Mucosa of rectum (tissue), 2 donors: ENCODE measurements at regions not wholly inside any gene's neighbourhood (a gene's known extent, or its start where the extent isn't known, plus 50 kb on each side); places are given as distances from the start of the nearest gene placed in this dataset.

ENCODE experiments used
- H3K27ac ChIP-seq, 2 donors: one replicate each; pipeline ENCODE4 v1.7.0; 2013; ENCODE audit warnings: inconsistent platforms in 2 of 2, low read depth in 2 of 2, low read length in 2 of 2
- H3K27me3 ChIP-seq, 2 donors: one replicate each; pipeline ENCODE4 v1.7.0; 2013; ENCODE audit warnings: low read length in 2 of 2; ENCODE audit not compliant: control insufficient read depth in 2 of 2, insufficient read depth in 2 of 2
- H3K36me3 ChIP-seq, 2 donors: one replicate each; pipeline ENCODE4 v1.7.0; 2013; ENCODE audit warnings: low read length in 2 of 2; ENCODE audit not compliant: control insufficient read depth in 2 of 2, insufficient read depth in 2 of 2
- H3K4me1 ChIP-seq, 2 donors: one replicate each; pipeline ENCODE4 v1.7.0; 2013; ENCODE audit warnings: low read length in 2 of 2, mild to moderate bottlenecking in 1 of 2; ENCODE audit not compliant: control insufficient read depth in 2 of 2, insufficient read depth in 2 of 2
- H3K4me3 ChIP-seq, 2 donors: one replicate each; pipeline ENCODE4 v1.7.0; 2013; ENCODE audit warnings: low read length in 2 of 2
- H3K9ac ChIP-seq, 2 donors: one replicate each; pipeline ENCODE4 v1.7.0; 2013; ENCODE audit warnings: low read length in 2 of 2, low read depth in 1 of 2, mild to moderate bottlenecking in 1 of 2
- H3K9me3 ChIP-seq, 2 donors: one replicate each; pipeline ENCODE4 v1.7.0; 2013; ENCODE audit warnings: low read length in 2 of 2; ENCODE audit not compliant: control insufficient read depth in 2 of 2
- donor health status: healthy.
- donor health status: Normal muscosa, but diverticular disease.

- no peaks in the 10 kb centered on the region for H3K9me3 ChIP-seq
Measured at GRCh38 chr21:15149600-15150224, 84.9 kb upstream of the NRIP1 start.

DNA sequence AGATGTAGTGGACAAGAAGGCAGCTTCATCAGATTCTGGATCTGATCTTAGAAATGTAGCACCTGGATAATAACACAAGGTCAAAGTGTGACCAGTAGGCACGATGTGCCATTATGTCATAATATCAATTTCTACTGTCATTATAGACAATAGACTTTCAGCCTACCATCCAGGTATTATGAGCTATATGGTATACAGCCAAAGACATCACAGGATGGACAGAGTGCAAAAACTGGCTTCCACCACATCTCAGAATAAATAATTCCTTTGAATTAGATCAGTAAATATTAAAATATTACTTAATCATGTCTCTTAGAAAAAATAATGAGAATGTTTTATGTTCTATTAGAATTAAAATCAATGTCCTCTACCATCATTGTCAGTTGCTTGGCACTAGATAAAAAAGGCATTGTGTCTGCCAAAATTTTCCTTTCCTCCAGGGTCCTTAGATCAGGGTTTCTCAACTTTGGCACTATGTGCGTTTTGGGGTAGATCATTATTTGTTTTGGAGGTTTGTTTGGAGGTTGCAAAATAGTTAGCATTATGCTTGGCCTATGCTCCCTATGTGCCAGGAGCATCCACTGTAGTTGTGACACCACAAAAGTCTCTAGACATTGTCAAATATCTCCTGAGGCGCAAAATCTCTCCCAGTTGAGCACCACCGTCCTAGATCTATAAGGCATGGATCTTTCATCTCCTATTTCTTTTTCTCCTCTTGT lies 86.7 kb upstream of the NRIP1 start:
- Histone ChIP-seq H3K27ac (no peak overlapping the region), H3K36me3 (no peaks in the 10 kb centered on the region), H3K9ac (no peak overlapping the region), H3K4me3 (no peak overlapping the region), H3K9me3 (no peaks in the 10 kb centered on the region), H3K27me3 (no peaks in the 10 kb centered on the region), H3K4me1 (no peaks in the 10 kb centered on the region)

More at GRCh38 chr21:15149600-15150224, 84.9 kb upstream of the NRIP1 start:
- Histone ChIP-seq H3K27me3 (no peaks in the 10 kb centered on the region), H3K9ac (no peak overlapping the region), H3K36me3 (no peaks in the 10 kb centered on the region), H3K27ac (no peak overlapping the region), H3K4me3 (no peak overlapping the region), H3K4me1 (no peaks in the 10 kb centered on the region)

- H3K27ac ChIP-seq: no peak overlapping the region
- peaks cover under 1 to 2% of the 10 kb centered on the region in 2 donors for H3K9me3 ChIP-seq
- H3K4me3 ChIP-seq: no peak overlapping the region
Measured at GRCh38 chr21:15152591-15152990, 87.8 kb upstream of the NRIP1 start.

GRCh38 chr21:15159382-15160020 lies 94.7 kb upstream of the NRIP1 start:
- no peaks in the 10 kb centered on the region for H3K27me3 ChIP-seq
- H3K36me3 ChIP-seq: no peaks in the 10 kb centered on the region
- no peak overlapping the region for H3K4me3 ChIP-seq
- H3K4me1 ChIP-seq: no peaks in the 10 kb centered on the region
- no peak overlapping the region for H3K27ac ChIP-seq
- no peak overlapping the region for H3K9ac ChIP-seq
- peaks cover 2 to 3% of the 10 kb centered on the region in 2 donors for H3K9me3 ChIP-seq

More at GRCh38 chr21:15152591-15152990, 87.8 kb upstream of the NRIP1 start:
- H3K27me3 ChIP-seq: no peaks in the 10 kb centered on the region
- no peaks in the 10 kb centered on the region for H3K4me1 ChIP-seq
- H3K9ac ChIP-seq: no peak overlapping the region
- no peaks in the 10 kb centered on the region for H3K36me3 ChIP-seq

- H3K27ac ChIP-seq: no peak overlapping the region
- no peak overlapping the region for H3K9ac ChIP-seq
- H3K4me3 ChIP-seq: no peak overlapping the region
- H3K4me1 ChIP-seq: no peaks in the 10 kb centered on the region
- peaks cover 2 to 3% of the 10 kb centered on the region in 2 donors for H3K9me3 ChIP-seq
- no peaks in the 10 kb centered on the region for H3K27me3 ChIP-seq
- H3K36me3 ChIP-seq: no peaks in the 10 kb centered on the region
Measured at GRCh38 chr21:15160136-15160535, 95.3 kb upstream of the NRIP1 start.

DNA sequence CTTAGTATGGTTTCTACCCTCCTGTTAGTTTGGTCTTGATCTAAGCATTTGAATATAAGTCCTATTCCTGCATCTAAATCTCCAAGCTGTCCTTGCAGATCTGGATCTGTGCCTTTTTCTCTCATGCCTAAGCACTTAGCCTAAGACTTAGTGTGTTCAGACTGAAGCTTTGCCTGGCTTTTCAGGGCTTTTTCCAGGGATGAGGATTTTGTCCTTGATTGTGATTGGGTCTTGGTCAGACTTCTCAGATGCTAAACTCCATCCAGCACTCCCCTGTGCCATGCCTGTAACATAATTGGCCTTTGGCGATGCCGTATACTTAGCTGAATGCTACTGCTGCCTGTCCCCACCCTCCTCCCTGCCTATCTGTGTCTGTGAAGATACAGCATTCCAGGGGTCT lies 98.1 kb upstream of the NRIP1 start:
- Histone ChIP-seq H3K9me3 (no peaks in the 10 kb centered on the region), H3K9ac (no peak overlapping the region), H3K4me1 (no peaks in the 10 kb centered on the region), H3K4me3 (no peak overlapping the region), H3K27me3 (no peaks in the 10 kb centered on the region), H3K36me3 (no peaks in the 10 kb centered on the region), H3K27ac (no peak overlapping the region)

- peak overlapping the region in 1 of 2 donors; percentile 3 for H3K27ac ChIP-seq
- H3K27me3 ChIP-seq: no peaks in the 10 kb centered on the region
- no peak overlapping the region for H3K4me3 ChIP-seq
- no peaks in the 10 kb centered on the region for H3K9me3 ChIP-seq
- H3K4me1 ChIP-seq: no peaks in the 10 kb centered on the region
- no peaks in the 10 kb centered on the region for H3K36me3 ChIP-seq
- H3K9ac ChIP-seq: no peak overlapping the region
Measured at GRCh38 chr21:15164273-15164672, 99.5 kb upstream of the NRIP1 start.

DNA sequence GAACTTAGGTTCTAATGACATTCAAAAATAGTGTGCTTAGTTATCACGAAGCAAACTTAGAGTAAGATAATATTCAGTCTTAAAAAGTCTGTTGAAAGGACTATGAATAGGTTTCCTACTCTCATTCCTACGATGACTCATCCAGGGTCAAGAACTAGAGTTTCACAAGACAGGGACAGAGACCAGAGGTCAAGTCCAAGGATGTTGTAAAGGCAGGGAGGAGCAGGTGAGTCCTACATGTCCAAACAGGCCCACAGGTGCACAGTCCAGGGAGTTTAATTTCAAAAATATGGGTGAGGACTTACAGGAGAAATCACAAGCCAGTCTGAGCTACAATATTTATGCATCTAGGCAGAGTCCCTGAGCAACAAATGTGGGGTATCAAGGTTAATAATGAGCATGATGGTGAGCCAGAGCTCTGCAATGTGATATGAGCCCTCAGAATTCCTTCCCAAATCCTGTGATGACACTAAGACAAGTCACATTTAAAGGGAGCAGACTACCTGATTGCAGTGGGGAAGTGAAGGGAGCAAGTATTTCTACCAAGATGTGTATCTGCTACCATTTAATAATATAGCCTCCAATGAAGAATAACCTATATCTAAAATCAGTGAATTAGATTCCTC lies 100.0 kb upstream of the NRIP1 start:
- Histone ChIP-seq H3K36me3 (no peaks in the 10 kb centered on the region), H3K9ac (no peak overlapping the region), H3K27ac (peak overlapping the region in 1 of 2 donors; percentile 3), H3K4me1 (no peaks in the 10 kb centered on the region), H3K9me3 (no peaks in the 10 kb centered on the region), H3K4me3 (no peak overlapping the region), H3K27me3 (no peaks in the 10 kb centered on the region)

DNA sequence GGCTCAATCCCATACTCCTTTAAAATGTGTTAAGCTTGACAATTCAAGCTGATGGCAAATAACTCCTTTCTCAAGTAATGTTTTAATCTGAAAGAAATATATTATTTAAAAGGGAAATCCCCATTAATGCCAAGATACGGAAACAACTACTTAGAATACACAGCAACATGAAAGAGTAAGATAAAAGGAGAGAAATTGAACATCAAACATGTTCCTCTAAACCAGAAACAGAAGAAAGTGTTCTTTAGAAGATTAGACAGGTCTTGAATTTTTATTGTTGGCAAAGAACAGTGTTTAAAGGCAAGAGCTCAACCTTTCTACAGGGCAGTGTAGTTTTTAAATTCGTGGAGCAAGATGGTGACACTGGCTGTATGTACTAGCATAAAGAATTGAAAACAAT lies 105.8 kb upstream of the NRIP1 start:
- Histone ChIP-seq H3K9ac (no peak overlapping the region), H3K9me3 (no peaks in the 10 kb centered on the region), H3K27ac (no peak overlapping the region), H3K27me3 (no peaks in the 10 kb centered on the region), H3K4me1 (no peaks in the 10 kb centered on the region), H3K36me3 (no peaks in the 10 kb centered on the region), H3K4me3 (no peak overlapping the region)

GRCh38 chr21:15171546-15171945 lies 106.7 kb upstream of the NRIP1 start:
- Histone ChIP-seq H3K27ac (no peak overlapping the region), H3K9me3 (no peaks in the 10 kb centered on the region), H3K36me3 (no peaks in the 10 kb centered on the region), H3K9ac (no peak overlapping the region), H3K4me1 (no peaks in the 10 kb centered on the region), H3K27me3 (no peaks in the 10 kb centered on the region), H3K4me3 (no peak overlapping the region)
